HepG2 (cell line): ENCODE measurements at regions not wholly inside any gene's neighbourhood (a gene's known extent, or its start where the extent isn't known, plus 50 kb on each side); places are given as distances from the start of the nearest gene placed in this dataset.

Experiments used
- ATAC-seq: fragments of 200-7000 bp; cut with Tn5 transposase; 3 replicates; pipeline ENCODE4 v1.9.1; 2020; ENCODE audit warnings: mild to moderate bottlenecking, moderate library complexity
- BruUV-seq: library from RNA; stranded (reverse); fragments of 400-500 nt; replicated peaks from 2 replicates; lab custom pipeline; 2021; lab: Mats Ljungman, UMichigan
- CTCF ChIA-PET: fragments of 300-600 bp; formaldehyde crosslinking; extraction: SDS; loops from one replicate; lab custom pipeline; 2021; ENCODE audit warnings: low total read pairs, inconsistent platforms, low intra/inter-chr PET ratio; lab: Yijun Ruan, JAX
- POLR2A ChIA-PET: fragments of 350-600 bp; sonication (Branson Sonifier 250); formaldehyde crosslinking; loops from one replicate; lab custom pipeline; 2020; ENCODE audit warnings: antibody characterized with exemption, inconsistent platforms; lab: Yijun Ruan, JAX
- DNase-seq: peaks from one replicate; pipeline ENCODE4 v3.0.0-alpha.2; 2015; ENCODE audit warnings: low spot score
- FAIRE-seq: peaks from 3 replicates; lab custom pipeline; 2011; peaks lifted over from hg19 to GRCh38; lab: Jason Lieb, UNC
- H2AFZ ChIP-seq: one replicate; pipeline ENCODE4 v1.6.1; 2011; ENCODE audit warnings: low read length, inconsistent platforms
- H3K27ac ChIP-seq: fragments of 300-600 bp; 3 replicates; pipeline ENCODE4 v1.8.0; 2011; ENCODE audit warnings: mixed run types, mild to moderate bottlenecking, mixed read lengths, low read length, inconsistent platforms; ENCODE audit not compliant: insufficient read depth; ENCODE audit errors: extremely low read length
- H3K27me3 ChIP-seq, 2 experiments: fragments of 200-600 bp in 1 of 2; 2 replicates in 1 of 2; 3 replicates in 1 of 2; pipeline versions ENCODE4 v1.6.0 to v1.8.0; 2011; ENCODE audit warnings: low read length in 2 of 2, mild to moderate bottlenecking in 2 of 2, moderate library complexity in 2 of 2, inconsistent platforms in 1 of 2; ENCODE audit not compliant: insufficient read depth in 2 of 2, control insufficient read depth in 1 of 2
- H3K36me3 ChIP-seq, 2 experiments: fragments of 200-600 bp in 1 of 2; replicated peaks in 1 of 2; 2 replicates in 1 of 2; 3 replicates in 1 of 2; pipeline versions ENCODE4 v1.5.1 to v1.8.0; 2011; ENCODE audit warnings: low read length in 2 of 2, inconsistent platforms in 1 of 2; ENCODE audit not compliant: insufficient read depth in 2 of 2, control insufficient read depth in 1 of 2
- H3K4me1 ChIP-seq: 2 replicates; pipeline ENCODE4 v1.5.1; 2012; ENCODE audit warnings: low read length, inconsistent platforms; ENCODE audit not compliant: insufficient read depth
- H3K4me2 ChIP-seq: 2 replicates; pipeline ENCODE4 v1.6.0; 2011; ENCODE audit warnings: low read depth, low read length, inconsistent platforms
- H3K4me3 ChIP-seq, 3 experiments: fragments of 200-600 bp in 1 of 3; sonication (generic), shearing (Covaris generic) in 1 of 3; replicated peaks in 1 of 3; 2 replicates each; pipeline ENCODE4 v1.5.1; 2011 to 2016; ENCODE audit warnings: low read length in 3 of 3, inconsistent platforms in 2 of 3, low read depth in 2 of 3, mild to moderate bottlenecking in 2 of 3, control low read depth in 1 of 3, mixed read lengths in 1 of 3; ENCODE audit not compliant: insufficient read depth in 1 of 3
- H3K79me2 ChIP-seq: one replicate; pipeline ENCODE4 v1.6.1; 2011; ENCODE audit warnings: low read length, inconsistent platforms; ENCODE audit not compliant: insufficient read depth
- H3K9ac ChIP-seq: 2 replicates; pipeline ENCODE4 v1.6.0; 2011; ENCODE audit warnings: mild to moderate bottlenecking, low read depth, low read length, inconsistent platforms; ENCODE audit not compliant: insufficient read depth
- H3K9me3 ChIP-seq: 2 replicates; pipeline ENCODE4 v1.5.1; 2012; ENCODE audit warnings: mild to moderate bottlenecking, low read length
- H4K20me1 ChIP-seq: 2 replicates; pipeline ENCODE4 v1.6.0; 2011; ENCODE audit warnings: inconsistent platforms, mild to moderate bottlenecking, low read length, moderate library complexity; ENCODE audit not compliant: insufficient read depth
- ELF1 ChIP-seq: sonication (generic); formaldehyde crosslinking; IDR thresholded peaks from 2 replicates; pipeline ENCODE4 v1.4.0; 2020; ENCODE audit warnings: missing genetic modification reagents
- FLYWCH1 ChIP-seq: sonication (generic); formaldehyde crosslinking; IDR thresholded peaks from 2 replicates; pipeline ENCODE4 v1.8.1; 2023; ENCODE audit warnings: mild to moderate bottlenecking, missing genetic modification reagents
- HDAC6 ChIP-seq: fragments of 200-600 bp; sonication (generic); IDR thresholded peaks from 2 replicates; pipeline ENCODE4 v1.7.0; 2017; ENCODE audit warnings: mild to moderate bottlenecking, antibody characterized with exemption, low read length, low read depth
- HMGA1 ChIP-seq: sonication (generic); formaldehyde crosslinking; conservative IDR thresholded peaks from 2 replicates; pipeline ENCODE4 v1.4.0; 2020; ENCODE audit warnings: missing genetic modification reagents
- HOXA3 ChIP-seq: sonication (generic); formaldehyde crosslinking; IDR thresholded peaks from 2 replicates; pipeline ENCODE4 v1.5.0; 2020; ENCODE audit warnings: missing genetic modification reagents
- IRF1 ChIP-seq: sonication (generic); formaldehyde crosslinking; IDR thresholded peaks from 2 replicates; pipeline ENCODE4 v1.4.0; 2020; ENCODE audit warnings: low read depth, mild to moderate bottlenecking, missing genetic modification reagents
- KMT2B ChIP-seq: IDR thresholded peaks from 2 replicates; pipeline ENCODE4 v1.6.1; 2016; ENCODE audit warnings: missing genetic modification reagents, missing compliant biosample characterization
- LCORL ChIP-seq, 2 experiments: fragments of 450-650 bp in 1 of 2; sonication (generic) in 1 of 2; formaldehyde crosslinking in 1 of 2; IDR thresholded peaks; 2 replicates each; pipeline versions ENCODE4 v1.5.0 to v1.6.1; 2017 to 2020; ENCODE audit warnings: antibody characterized with exemption in 1 of 2, missing genetic modification reagents in 1 of 2
- NR3C1 ChIP-seq: sonication (generic); formaldehyde crosslinking; IDR thresholded peaks from 2 replicates; pipeline ENCODE4 v1.4.0; 2020; ENCODE audit warnings: missing genetic modification reagents
- PAF1 ChIP-seq: IDR thresholded peaks from 2 replicates; pipeline ENCODE4 v1.6.1; 2016; ENCODE audit warnings: missing genetic modification reagents, missing compliant biosample characterization
- TOE1 ChIP-seq: sonication (generic); formaldehyde crosslinking; IDR thresholded peaks from 2 replicates; pipeline ENCODE4 v1.4.0; 2020; ENCODE audit warnings: mild to moderate bottlenecking, missing genetic modification reagents
- ZBTB1 ChIP-seq: sonication (generic); formaldehyde crosslinking; IDR thresholded peaks from 2 replicates; pipeline ENCODE4 v1.4.0; 2020; ENCODE audit warnings: missing genetic modification reagents, borderline replicate concordance
- ZBTB38 ChIP-seq: sonication (generic); formaldehyde crosslinking; IDR thresholded peaks from 2 replicates; pipeline ENCODE4 v1.5.1; 2020; ENCODE audit warnings: mild to moderate bottlenecking, missing genetic modification reagents
- ZFP90 ChIP-seq: sonication (generic); formaldehyde crosslinking; IDR thresholded peaks from 2 replicates; pipeline ENCODE4 v1.8.0; 2022; ENCODE audit warnings: missing genetic modification reagents, mild to moderate bottlenecking, inconsistent platforms, borderline replicate concordance
- ZNF142 ChIP-seq: sonication (generic); formaldehyde crosslinking; IDR thresholded peaks from 2 replicates; pipeline ENCODE4 v1.4.0; 2020; ENCODE audit warnings: missing genetic modification reagents
- in situ Hi-C: cut with HindIII; loops from 2 replicates; pipeline ENCODE4 v1.10.0; 2017; ENCODE audit warnings: low pct_unique_long_range_greater_than_20kb; ENCODE audit not compliant: extremely low pct_ligation_motif_present
- intact Hi-C: fragments of 100-400 bp; cut with micrococcal nuclease; formaldehyde crosslinking; loops from one replicate; pipeline ENCODE4 v1.10.0; 2022; ENCODE audit not compliant: unreplicated experiment

- Histone ChIP-seq H2AFZ (no peak overlapping the region), H3K79me2 (no peaks in the 10 kb centered on the region), H3K4me2 (no peak overlapping the region), H3K4me1 (no peaks in the 10 kb centered on the region), H3K4me3 (no peak overlapping the region), H4K20me1 (no peaks in the 10 kb centered on the region), H3K9me3 (no peaks in the 10 kb centered on the region), H3K9ac (no peak overlapping the region), H3K27ac (no peak overlapping the region), H3K27me3 (no peaks in the 10 kb centered on the region), H3K36me3 (no peaks in the 10 kb centered on the region)
- CTCF ChIA-PET: no interaction called here
- TF ChIP-seq NR3C1 (CRISPR knock-in tag) (no peak), HOXA3 (CRISPR knock-in tag) (no peak), PAF1 (CRISPR knock-in tag) (no peak), ELF1 (CRISPR knock-in tag) (no peak), ZFP90 (CRISPR knock-in tag) (no peak), ZBTB38 (CRISPR knock-in tag) (no peak), IRF1 (no peak), FLYWCH1 (CRISPR knock-in tag) (no peak)
- DNase-seq (no peak), ATAC-seq (no peak), FAIRE-seq (no peak)
- intact Hi-C loops: no loop called here
- in situ Hi-C loops: loop anchor here (25.0 kb wide), 1 partner anchor 88 kb away; no protein-coding TSS in a partner anchor
- BruUV-seq: no TSS peak
- POLR2A ChIA-PET: no interaction called here
Measured at GRCh38 chrY:7850191-7850590, 938.6 kb upstream of the AMELY start.

- ChIA-PET POLR2A (no interaction called here), CTCF (no interaction called here)
- Histone ChIP-seq H3K4me2 (no peak overlapping the region), H3K27ac (no peak overlapping the region), H3K36me3 (no peaks in the 10 kb centered on the region), H3K4me1 (no peaks in the 10 kb centered on the region), H3K79me2 (no peaks in the 10 kb centered on the region), H3K9me3 (no peaks in the 10 kb centered on the region), H3K4me3 (no peak overlapping the region), H3K9ac (no peak overlapping the region), H2AFZ (no peak overlapping the region), H4K20me1 (no peaks in the 10 kb centered on the region), H3K27me3 (no peaks in the 10 kb centered on the region)
- FAIRE-seq (no peak), DNase-seq (no peak), ATAC-seq (no peak)
- in situ Hi-C loops (loop anchor here (25.0 kb wide), 1 partner anchor 92 kb away; no protein-coding TSS in a partner anchor), intact Hi-C loops (no loop called here)
- BruUV-seq: no TSS peak
- TF ChIP-seq ZNF142 (CRISPR knock-in tag): no peak
- TF ChIP-seq HMGA1 (CRISPR knock-in tag): no peak
- TF ChIP-seq TOE1 (CRISPR knock-in tag): no peak
- TF ChIP-seq KMT2B (CRISPR knock-in tag): no peak
- TF ChIP-seq HDAC6: no peak
- TF ChIP-seq LCORL (IDR thresholded peaks at IDR 0.05): no peak
- no peak for TF ChIP-seq LCORL (CRISPR knock-in tag; IDR thresholded peaks at IDR 0.05)
- no peak for TF ChIP-seq ZBTB1 (CRISPR knock-in tag)
Measured at GRCh38 chrY:7845776-7846175, 934.2 kb upstream of the AMELY start.
